ENCODE measurements at regions not wholly inside any gene's neighbourhood (a gene's known extent, or its start where the extent isn't known, plus 50 kb on each side); places are given as distances from the start of the nearest gene placed in this dataset.
"Not testable (repeated sequence)": the region's sequence is repeated elsewhere in the genome, so short reads cannot be mapped to it uniquely, and the experiment has no call there.

- H3K4me3 ChIP-seq (replicated peaks in 1 of 3; ENCODE audit: insufficient read depth in 1 of 3, low read depth in 1 of 3, low read length in 3 of 3): no peak overlapping the region
- H3K27ac ChIP-seq (ENCODE audit: insufficient read depth, low read depth, low read length): no peak overlapping the region
- H3K79me2 ChIP-seq (ENCODE audit: control insufficient read depth, insufficient read depth, low read length): no peaks in the 10 kb centered on the region
- dilution Hi-C loops (cut with MboI; ENCODE audit: extremely low pct_ligation_motif_present, low sequenced_read_pairs) (no loop called here), intact Hi-C loops (cut with micrococcal nuclease) (no loop called here)
- H3K27me3 ChIP-seq (ENCODE audit: control insufficient read depth in 2 of 2, insufficient read depth in 2 of 2, low read length in 2 of 2): no peaks in the 10 kb centered on the region
- H3K9ac ChIP-seq (replicated peaks; ENCODE audit: extremely low read depth, insufficient read depth, low read length): no peak overlapping the region
- H2AFZ ChIP-seq (ENCODE audit: low read depth, low read length): no peak overlapping the region
- CTCF ChIA-PET: interaction anchor here (3.1 to 5.8 kb wide), 4 partner anchors 11 to 197 kb away, joined by 19 to 257 read pairs (median 42); partner anchors contain the start of gene MYO10
- no peaks in the 10 kb centered on the region for H3K36me3 ChIP-seq (ENCODE audit: control insufficient read depth in 2 of 2, extremely low read depth in 1 of 2, insufficient read depth in 2 of 2, low read length in 2 of 2)
- peaks cover 34% of the 10 kb centered on the region for H3K4me1 ChIP-seq (ENCODE audit: control insufficient read depth, extremely low read depth, insufficient read depth, low read length)
- no peaks in the 10 kb centered on the region for H3K9me1 ChIP-seq (replicated peaks; ENCODE audit: control insufficient read depth, extremely low read depth, insufficient read depth, low read length)
- H3K4me2 ChIP-seq (ENCODE audit: insufficient read depth, low read length): no peak overlapping the region
- FAIRE-seq: no peak
- DNase-seq (ENCODE audit: low read depth, low spot score): no peak
- BruUV-seq (replicated peaks): no TSS peak
- H3K9me3 ChIP-seq (replicated peaks; ENCODE audit: control insufficient read depth, insufficient read depth, low read length): no peaks in the 10 kb centered on the region
- no peak for TF ChIP-seq GATA2 (IDR thresholded peaks at IDR 0.05; ENCODE audit: insufficient read depth, insufficient read length, low read depth, low read length)
- no peak for TF ChIP-seq FOS (IDR thresholded peaks at IDR 0.05; ENCODE audit: borderline replicate concordance, insufficient read depth, low read length)
- no peak for TF ChIP-seq POLR2AphosphoS5 (IDR thresholded peaks at IDR 0.05; ENCODE audit: insufficient read depth, low read depth, low read length)
- no peak for TF ChIP-seq CTCF (IDR thresholded peaks at IDR 0.05; ENCODE audit: extremely low read depth in 1 of 2, insufficient read depth in 1 of 2, low read depth in 1 of 2, low read length in 2 of 2)
- no peak for TF ChIP-seq MAX (IDR thresholded peaks at IDR 0.05; ENCODE audit: insufficient read depth, insufficient read length)
- TF ChIP-seq JUN (IDR thresholded peaks at IDR 0.05; ENCODE audit: borderline replicate concordance, insufficient read depth, insufficient read length, low read depth): no peak
- TF ChIP-seq EZH2 (IDR thresholded peaks at IDR 0.05; ENCODE audit: borderline replicate concordance, low read depth, low read length, severe bottlenecking): no peak
- no peak for TF ChIP-seq MYC (IDR thresholded peaks at IDR 0.05; ENCODE audit: low read depth, low read length)
- no peak for TF ChIP-seq POLR2A (IDR thresholded peaks at IDR 0.05; ENCODE audit: low read depth, low read length)
- no peaks in the 10 kb centered on the region for H4K20me1 ChIP-seq (replicated peaks; ENCODE audit: control insufficient read depth, extremely low read depth, insufficient read depth, low read length)
- POLR2A ChIA-PET: no interaction called here
Observed at GRCh38 chr5:17129093-17129849, 88.2 kb upstream of the BASP1 start.

GRCh38 chr5:17130302-17130701, 87.1 kb upstream of the BASP1 start:
- H3K27me3 ChIP-seq (ENCODE audit: control insufficient read depth in 2 of 2, insufficient read depth in 2 of 2, low read length in 2 of 2); H3K9me3 ChIP-seq (replicated peaks; ENCODE audit: control insufficient read depth, insufficient read depth, low read length); dilution Hi-C loops (cut with MboI; ENCODE audit: extremely low pct_ligation_motif_present, low sequenced_read_pairs); H3K9me1 ChIP-seq (replicated peaks; ENCODE audit: control insufficient read depth, extremely low read depth, insufficient read depth, low read length); H3K4me2 ChIP-seq (ENCODE audit: insufficient read depth, low read length); H3K79me2 ChIP-seq (ENCODE audit: control insufficient read depth, insufficient read depth, low read length); H4K20me1 ChIP-seq (replicated peaks; ENCODE audit: control insufficient read depth, extremely low read depth, insufficient read depth, low read length); BruUV-seq (replicated peaks); DNase-seq (ENCODE audit: low read depth, low spot score); POLR2A ChIA-PET; H3K27ac ChIP-seq (ENCODE audit: insufficient read depth, low read depth, low read length); H3K36me3 ChIP-seq (ENCODE audit: control insufficient read depth in 2 of 2, extremely low read depth in 1 of 2, insufficient read depth in 2 of 2, low read length in 2 of 2); H3K9ac ChIP-seq (replicated peaks; ENCODE audit: extremely low read depth, insufficient read depth, low read length); H3K4me3 ChIP-seq (replicated peaks in 1 of 3; ENCODE audit: insufficient read depth in 1 of 3, low read depth in 1 of 3, low read length in 3 of 3); H2AFZ ChIP-seq (ENCODE audit: low read depth, low read length); FAIRE-seq; intact Hi-C loops (cut with micrococcal nuclease): not testable (repeated sequence)
- peaks cover 31% of the 10 kb centered on the region for H3K4me1 ChIP-seq (ENCODE audit: control insufficient read depth, extremely low read depth, insufficient read depth, low read length)
- CTCF ChIA-PET: interaction anchor here (1.0 to 5.8 kb wide), 7 partner anchors 9 to 199 kb away, joined by 3 to 257 read pairs (median 37); partner anchors contain the start of gene MYO10

All from endothelial cell of umbilical vein (primary cell).